Large intestine (tissue), 3 donors: ENCODE measurements at regions not wholly inside any gene's neighbourhood (a gene's known extent, or its start where the extent isn't known, plus 50 kb on each side); places are given as distances from the start of the nearest gene placed in this dataset.

ENCODE experiments used
- DNase-seq, 2 donors: peaks; one replicate each; pipeline versions ENCODE4 v3.0.0 to v3.0.0-alpha.2; 2013
- H3K27ac ChIP-seq: one replicate; pipeline ENCODE4 v1.5.1; 2013; ENCODE audit warnings: low read length
- H3K27me3 ChIP-seq: 2 replicates; pipeline ENCODE4 v1.6.1; 2013; ENCODE audit warnings: low read length; ENCODE audit not compliant: control insufficient read depth, insufficient read depth
- H3K36me3 ChIP-seq: 2 replicates; pipeline ENCODE4 v1.6.1; 2013; ENCODE audit warnings: low read length; ENCODE audit not compliant: control insufficient read depth, insufficient read depth
- H3K4me1 ChIP-seq: one replicate; pipeline ENCODE4 v1.6.1; 2013; ENCODE audit warnings: low read length; ENCODE audit not compliant: control insufficient read depth, insufficient read depth
- H3K4me3 ChIP-seq: one replicate; pipeline ENCODE4 v1.5.1; 2013; ENCODE audit warnings: low read length
- H3K9me3 ChIP-seq: one replicate; pipeline ENCODE4 v1.6.1; 2013; ENCODE audit warnings: mild to moderate bottlenecking, low read depth, low read length, moderate library complexity; ENCODE audit not compliant: control insufficient read depth
- WGBS: methylation state at CpG from one replicate; pipeline ENCODE4 v1.1.5; 2013; ENCODE audit warnings: low lambda C conversion rate; ENCODE audit not compliant: insufficient coverage; 5-methylcytosine and 5-hydroxymethylcytosine counted together

DNA sequence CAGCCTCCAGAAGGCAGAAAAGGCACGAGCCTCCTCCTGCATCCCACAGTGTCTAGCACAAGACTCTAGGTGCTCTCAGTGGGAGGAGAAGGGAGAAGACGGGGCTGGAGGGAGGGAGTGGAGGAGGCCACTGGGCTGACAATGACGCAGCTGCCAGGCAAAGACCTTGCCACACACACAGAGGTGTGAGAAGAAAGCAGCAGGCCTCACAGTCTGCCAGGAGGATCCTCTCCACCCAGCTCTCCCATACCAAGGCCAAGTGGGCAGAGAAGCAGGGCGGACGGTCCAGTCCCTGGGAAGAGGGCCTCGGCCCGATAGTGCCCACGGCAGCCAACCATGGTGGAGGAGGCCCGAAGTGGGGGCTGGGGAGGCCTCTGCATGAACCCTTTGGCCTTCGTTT is 78.9 kb downstream of the NCOR2 start:
- DNase-seq: no peak
- WGBS: no CpG with 5 or more reads among the region's 10 CpGs
- H3K27me3 ChIP-seq: no peaks in the 10 kb centered on the region
- H3K27ac ChIP-seq: no peak overlapping the region
- peaks cover 68% of the 10 kb centered on the region for H3K36me3 ChIP-seq
- H3K9me3 ChIP-seq: peaks cover 4% of the 10 kb centered on the region
- no peak overlapping the region for H3K4me3 ChIP-seq
- H3K4me1 ChIP-seq: peaks cover 2% of the 10 kb centered on the region

- Histone ChIP-seq H3K27ac (no peak overlapping the region), H3K36me3 (peaks cover 67% of the 10 kb centered on the region), H3K9me3 (peaks cover 4% of the 10 kb centered on the region), H3K4me1 (peaks cover 2% of the 10 kb centered on the region), H3K27me3 (no peaks in the 10 kb centered on the region), H3K4me3 (no peak overlapping the region)
- DNase-seq: no peak
- WGBS: no CpG with 5 or more reads among the region's 3 CpGs
These were observed 79.6 kb downstream of the NCOR2 start for GRCh38 chr12:124487834-124488165.

DNA sequence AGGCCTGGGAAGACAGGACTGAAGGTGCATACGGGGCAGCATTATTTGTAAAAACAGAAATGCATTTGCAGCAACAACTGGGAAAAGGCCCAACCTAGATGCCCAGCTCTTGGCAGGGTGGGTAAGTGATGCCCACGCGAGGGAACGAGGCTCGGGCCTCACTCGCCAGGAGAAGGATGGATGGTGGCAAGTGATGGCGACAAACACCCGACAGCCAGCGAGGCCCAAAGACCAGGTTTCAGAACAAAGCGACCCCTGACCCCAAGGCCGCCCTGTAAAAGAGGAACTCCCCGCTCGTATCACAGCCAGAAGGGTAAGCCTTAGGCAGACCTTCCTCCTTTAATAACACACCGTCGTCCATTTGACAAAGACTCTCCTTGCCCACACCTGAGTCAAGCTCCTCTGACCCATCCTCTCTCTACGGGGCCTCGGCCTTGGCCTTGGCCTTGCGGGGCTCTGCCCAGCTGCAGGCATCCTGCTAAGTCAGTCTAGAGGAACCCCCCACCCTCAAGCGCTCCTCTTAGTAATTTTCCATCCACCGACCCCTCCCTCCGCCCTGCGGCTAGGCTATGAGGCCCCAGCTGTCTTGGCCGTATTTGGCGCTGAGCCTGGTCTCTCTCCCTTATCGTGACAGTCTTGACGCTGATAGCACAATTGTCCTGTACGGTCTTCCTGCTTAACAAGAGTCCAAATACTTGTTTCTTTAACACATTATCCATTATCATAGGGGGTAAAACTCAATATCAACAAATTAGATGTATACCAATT is 80.2 kb downstream of the NCOR2 start:
- WGBS: 100% methylated on average over 4 of the region's 27 CpGs
- peaks cover 2% of the 10 kb centered on the region for H3K4me1 ChIP-seq
- peak in 1 of 2 donors; percentile 38 for DNase-seq
- no peak overlapping the region for H3K27ac ChIP-seq
- H3K9me3 ChIP-seq: peaks cover 4% of the 10 kb centered on the region
- H3K36me3 ChIP-seq: peaks cover 68% of the 10 kb centered on the region
- H3K4me3 ChIP-seq: no peak overlapping the region
- H3K27me3 ChIP-seq: no peaks in the 10 kb centered on the region

DNA sequence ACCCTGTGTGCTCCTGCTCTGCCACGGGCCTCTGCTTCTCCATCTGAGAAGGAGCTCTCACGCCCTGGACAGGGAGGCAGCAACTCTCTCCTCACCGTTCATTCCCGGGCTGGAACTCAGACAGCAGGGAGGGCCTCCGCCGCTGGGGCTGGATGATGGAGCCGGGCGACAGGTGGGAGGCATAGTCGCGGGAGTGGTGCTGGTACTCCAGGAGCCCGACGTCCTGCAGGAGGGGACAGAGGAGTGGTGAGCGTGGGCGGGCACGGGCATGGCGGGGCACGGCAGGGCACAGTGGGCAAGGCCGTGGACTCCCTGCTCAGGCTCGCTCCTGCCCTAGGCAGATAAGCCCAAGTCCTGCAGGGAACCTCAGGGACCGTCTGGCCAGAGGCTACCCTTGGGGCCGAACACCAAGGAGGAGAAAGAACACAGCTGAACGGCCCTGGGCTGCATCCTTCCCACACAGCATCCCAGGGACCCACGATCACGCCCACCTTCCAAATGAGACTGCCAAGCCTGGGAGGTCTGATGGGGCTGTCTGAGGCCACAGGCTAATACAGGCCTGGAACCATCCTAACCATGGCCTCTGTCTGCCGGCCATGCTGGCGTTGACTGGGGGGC is 81.0 kb downstream of the NCOR2 start:
- Histone ChIP-seq H3K36me3 (peaks cover 69% of the 10 kb centered on the region), H3K4me3 (no peak overlapping the region), H3K4me1 (peaks cover 1% of the 10 kb centered on the region), H3K9me3 (peaks cover 4% of the 10 kb centered on the region), H3K27me3 (no peaks in the 10 kb centered on the region), H3K27ac (no peak overlapping the region)
- WGBS: no CpG with 5 or more reads among the region's 26 CpGs
- no peak for DNase-seq

DNA sequence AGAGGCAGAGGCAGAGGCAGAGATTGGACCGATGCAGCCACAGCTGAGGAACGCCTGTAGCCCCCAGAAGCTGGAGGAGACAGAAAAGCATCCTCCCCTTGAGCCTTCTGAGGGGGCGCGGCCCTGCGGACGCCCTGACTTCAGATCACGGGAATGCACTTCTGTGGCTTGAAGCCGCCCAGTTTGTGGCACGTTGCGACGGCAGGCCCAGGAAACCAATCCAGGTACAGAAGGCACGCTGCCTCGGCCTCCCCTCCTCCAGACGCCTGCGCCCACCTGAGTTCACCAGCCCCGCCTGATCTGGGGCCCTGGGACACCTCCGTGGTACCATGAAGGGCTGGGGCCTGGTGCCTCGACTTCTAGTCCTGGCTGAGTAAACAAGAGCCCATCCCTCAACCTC is 82.0 kb downstream of the NCOR2 start:
- Histone ChIP-seq H3K27ac (no peak overlapping the region), H3K9me3 (peaks cover 4% of the 10 kb centered on the region), H3K4me3 (no peak overlapping the region), H3K36me3 (peaks cover 69% of the 10 kb centered on the region), H3K27me3 (no peaks in the 10 kb centered on the region), H3K4me1 (peaks cover 2% of the 10 kb centered on the region)
- WGBS: no CpG with 5 or more reads among the region's 18 CpGs
- DNase-seq: no peak

DNA sequence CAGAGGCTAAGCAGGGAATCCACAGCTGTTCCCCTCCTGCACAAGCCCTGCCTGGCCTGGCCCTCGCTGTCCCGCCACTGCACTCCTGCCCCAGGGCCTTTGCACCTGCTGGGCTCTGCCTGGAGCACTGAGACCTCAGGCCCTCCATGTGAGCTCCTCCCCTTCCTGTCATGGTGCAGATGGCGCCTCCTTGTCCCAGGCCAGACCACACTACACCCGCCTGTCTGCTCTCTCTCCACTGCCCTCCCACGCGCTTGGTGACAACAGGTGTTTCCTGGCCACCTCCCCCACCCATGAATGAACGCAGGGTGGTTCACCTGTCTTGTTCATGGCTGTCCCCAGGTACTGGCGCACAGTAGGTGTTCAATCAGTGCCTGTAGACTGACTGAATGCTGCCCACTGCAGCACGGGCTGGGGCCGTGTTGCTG is 82.9 kb downstream of the NCOR2 start:
- Histone ChIP-seq H3K36me3 (peaks cover 68% of the 10 kb centered on the region), H3K27me3 (no peaks in the 10 kb centered on the region), H3K27ac (no peak overlapping the region), H3K4me1 (peaks cover 10% of the 10 kb centered on the region), H3K9me3 (peaks cover 4% of the 10 kb centered on the region), H3K4me3 (no peak overlapping the region)
- WGBS: no CpG with 5 or more reads among the region's 10 CpGs
- DNase-seq: no peak

- no CpG with 5 or more reads among the region's 12 CpGs for WGBS
- DNase-seq: no peak
- H3K4me3 ChIP-seq: no peak overlapping the region
- peaks cover 68% of the 10 kb centered on the region for H3K36me3 ChIP-seq
- no peak overlapping the region for H3K27ac ChIP-seq
- H3K9me3 ChIP-seq: peaks cover 4% of the 10 kb centered on the region
- no peaks in the 10 kb centered on the region for H3K27me3 ChIP-seq
- H3K4me1 ChIP-seq: peaks cover 10% of the 10 kb centered on the region
These were observed 83.3 kb downstream of the NCOR2 start for GRCh38 chr12:124484067-124484466.

GRCh38 chr12:124482901-124483799 is 84.3 kb downstream of the NCOR2 start:
- Histone ChIP-seq H3K9me3 (peaks cover 4% of the 10 kb centered on the region), H3K27me3 (no peaks in the 10 kb centered on the region), H3K27ac (no peak overlapping the region), H3K4me1 (peaks cover 10% of the 10 kb centered on the region), H3K36me3 (peaks cover 70% of the 10 kb centered on the region), H3K4me3 (no peak overlapping the region)
- DNase-seq: no peak
- WGBS: no CpG with 5 or more reads among the region's 27 CpGs

GRCh38 chr12:124482567-124482893 is 84.9 kb downstream of the NCOR2 start:
- no peak overlapping the region for H3K4me3 ChIP-seq
- peaks cover 10% of the 10 kb centered on the region for H3K4me1 ChIP-seq
- H3K36me3 ChIP-seq: peaks cover 74% of the 10 kb centered on the region
- no peak for DNase-seq
- H3K27me3 ChIP-seq: no peaks in the 10 kb centered on the region
- no peak overlapping the region for H3K27ac ChIP-seq
- no CpG with 5 or more reads among the region's 6 CpGs for WGBS
- peaks cover 4% of the 10 kb centered on the region for H3K9me3 ChIP-seq

- Histone ChIP-seq H3K27ac (no peak overlapping the region), H3K4me1 (peaks cover 10% of the 10 kb centered on the region), H3K4me3 (no peak overlapping the region), H3K9me3 (peaks cover 4% of the 10 kb centered on the region), H3K36me3 (peaks cover 80% of the 10 kb centered on the region), H3K27me3 (no peaks in the 10 kb centered on the region)
- no peak for DNase-seq
- no CpG with 5 or more reads among the region's 19 CpGs for WGBS
These were observed 85.4 kb downstream of the NCOR2 start for GRCh38 chr12:124481772-124482566.
